Skin epidermis (tissue), 12 donors: ENCODE measurements at regions not wholly inside any gene's neighbourhood (a gene's known extent, or its start where the extent isn't known, plus 50 kb on each side); places are given as distances from the start of the nearest gene placed in this dataset.

Experiments
- H3K27ac ChIP-seq, 21 experiments: fragments of 200-600 bp; sonication (generic) in 11 of 21; one replicate each; pipeline ENCODE4 v1.5.0; 2020; ENCODE audit warnings: mild to moderate bottlenecking in 3 of 21, inconsistent platforms in 2 of 21, moderate library complexity in 2 of 21
- H3K4me3 ChIP-seq, 7 experiments: fragments of 200-600 bp; sonication (generic) in 2 of 7; one replicate each; pipeline ENCODE4 v1.5.0; 2020; ENCODE audit warnings: inconsistent platforms in 2 of 7, mild to moderate bottlenecking in 2 of 7, moderate library complexity in 1 of 7

DNA sequence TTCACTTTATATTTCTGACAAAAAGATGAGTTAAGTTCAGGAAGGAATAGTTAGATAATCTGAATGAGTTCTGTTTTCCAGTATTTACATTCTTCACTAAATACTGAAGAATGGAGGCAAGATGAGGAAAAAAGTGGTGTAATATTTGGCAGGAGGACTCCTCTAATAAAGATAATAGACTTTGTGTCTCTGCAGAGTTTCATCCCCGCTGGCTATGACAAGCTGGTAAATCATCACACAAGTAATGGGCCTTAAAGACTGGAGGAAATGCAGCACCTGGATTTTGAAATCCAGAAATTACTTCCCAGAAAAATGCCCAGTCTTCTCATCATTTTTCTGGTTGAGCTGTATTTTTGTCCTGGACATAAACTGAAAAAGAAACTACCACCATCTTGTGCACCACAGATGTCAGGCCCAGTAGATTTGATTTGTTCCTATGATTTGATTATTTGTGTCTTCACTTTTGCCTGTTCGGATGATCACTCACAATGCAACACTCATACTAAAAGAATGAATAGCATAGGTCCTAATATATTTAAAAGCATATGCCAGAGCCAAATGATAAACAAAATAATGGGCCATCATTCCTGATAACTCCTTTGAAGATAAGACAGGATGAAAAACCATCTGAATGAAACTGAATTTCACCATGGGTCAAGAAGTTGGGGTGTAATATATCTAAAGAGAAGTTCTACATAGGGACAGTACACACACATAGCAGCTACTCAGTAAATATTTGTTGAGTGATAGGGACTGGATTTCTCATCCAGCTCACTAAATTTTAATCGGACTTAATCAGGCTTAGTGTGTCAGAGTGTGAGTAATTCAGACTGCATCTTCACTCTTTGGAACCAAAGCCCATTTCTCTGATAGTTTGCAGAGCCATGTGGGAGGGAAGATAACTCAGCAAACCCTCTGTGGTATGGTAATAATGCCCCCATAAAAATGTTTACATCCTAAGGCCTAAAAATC, 200.5 kb downstream of the HINT1 start:
- Histone ChIP-seq H3K27ac (no peak overlapping the region), H3K4me3 (no peak overlapping the region)

DNA sequence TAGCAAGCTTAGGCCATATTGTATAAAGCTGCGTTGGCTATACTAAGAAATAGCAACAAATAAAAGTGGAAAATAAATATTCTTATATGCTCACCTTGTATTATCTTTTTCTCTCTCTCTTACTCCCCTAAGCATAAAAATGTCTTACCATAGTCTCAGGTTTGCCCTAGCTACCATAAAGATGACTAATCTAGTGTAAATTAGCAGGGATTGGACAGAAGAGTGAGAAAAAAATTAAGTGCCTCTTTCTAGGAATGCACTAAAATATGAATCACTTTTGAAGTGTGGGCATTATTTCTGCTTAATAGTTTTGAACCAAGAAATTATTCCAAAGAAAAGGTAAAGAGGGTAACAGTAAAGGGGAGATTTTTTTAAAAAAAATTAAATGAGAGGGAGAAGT, 201.3 kb downstream of the HINT1 start:
- H3K4me3 ChIP-seq: no peak overlapping the region
- no peak overlapping the region for H3K27ac ChIP-seq

DNA sequence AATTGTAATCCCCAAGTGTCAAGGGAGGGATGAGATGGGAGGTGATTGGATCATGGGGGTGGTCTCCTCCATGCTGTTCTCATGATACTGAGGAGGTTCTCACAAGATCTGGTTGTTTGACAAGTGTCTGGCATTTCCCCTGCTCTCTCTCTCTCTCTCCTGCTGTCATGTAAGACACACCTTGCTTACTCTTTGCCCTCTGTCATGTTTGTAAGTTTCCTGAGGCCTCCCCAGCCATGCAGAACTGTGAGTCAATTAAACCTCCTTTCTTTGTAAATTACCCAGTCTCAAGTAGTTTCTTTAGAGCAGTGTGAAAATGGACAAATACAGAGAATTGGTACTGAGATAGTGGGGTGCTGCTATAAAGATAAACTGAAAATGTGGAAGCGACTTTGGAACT, 207.9 kb downstream of the HINT1 start:
- H3K4me3 ChIP-seq: no peak overlapping the region
- H3K27ac ChIP-seq: no peak overlapping the region

DNA sequence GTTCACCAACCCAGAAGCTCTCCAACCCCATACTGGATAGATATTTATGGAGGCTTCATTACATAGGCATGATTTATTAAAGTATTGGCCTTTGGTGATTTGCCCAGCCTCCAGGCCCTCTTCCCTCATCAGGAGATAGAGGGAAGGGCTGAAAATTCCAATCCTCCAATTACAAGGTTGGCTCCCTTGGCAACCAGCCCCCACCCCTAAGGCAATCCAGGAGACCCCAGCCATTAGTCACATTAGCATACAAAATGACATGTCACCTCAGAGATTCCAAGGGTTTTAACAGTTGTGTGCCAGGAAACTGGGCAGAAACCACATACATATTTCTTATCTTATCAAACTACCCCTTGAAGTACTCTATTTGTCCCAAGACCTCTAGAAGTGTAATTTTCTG, 210.0 kb downstream of the HINT1 start:
- Histone ChIP-seq H3K4me3 (no peak overlapping the region), H3K27ac (no peak overlapping the region)

DNA sequence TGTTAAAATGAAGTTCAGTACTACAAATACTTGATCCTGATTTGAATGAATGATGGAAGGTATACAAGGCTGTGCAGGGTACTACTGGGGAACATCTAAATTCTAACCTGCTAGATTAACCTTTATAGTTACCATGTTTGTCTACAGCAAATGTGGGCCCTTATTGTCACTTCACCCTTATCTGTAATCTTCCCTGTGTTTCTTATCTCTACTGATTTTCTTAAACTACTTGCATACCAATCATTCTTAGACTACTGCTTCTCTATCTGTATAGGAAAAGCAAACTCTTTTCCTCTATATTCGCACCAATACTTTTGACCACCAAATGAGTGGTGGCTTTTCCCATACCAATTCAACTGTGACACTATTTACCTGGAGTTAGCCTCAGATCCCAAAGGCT, 210.7 kb downstream of the HINT1 start:
- Histone ChIP-seq H3K27ac (no peak overlapping the region), H3K4me3 (no peak overlapping the region)

DNA sequence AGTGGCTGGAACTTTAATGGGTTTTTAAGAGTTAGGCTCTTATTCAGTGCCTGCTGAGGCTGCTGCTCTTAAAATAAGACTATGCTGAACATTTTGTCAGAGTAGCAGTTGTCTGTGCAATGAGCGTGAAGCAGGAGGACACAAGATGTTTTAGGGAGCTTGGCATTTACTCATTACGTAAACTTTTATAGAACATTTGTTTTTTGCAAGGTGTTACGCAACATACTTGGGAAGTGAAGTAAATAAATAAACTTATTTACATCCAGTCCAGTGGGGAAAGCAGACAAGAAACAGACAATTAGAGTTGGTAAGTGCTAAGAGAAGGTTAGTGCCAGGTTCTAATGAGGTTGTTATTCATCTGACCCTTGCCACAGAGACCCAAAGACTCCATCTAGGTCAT, 226.0 kb downstream of the HINT1 start:
- Histone ChIP-seq H3K27ac (no peak overlapping the region), H3K4me3 (no peak overlapping the region)

DNA sequence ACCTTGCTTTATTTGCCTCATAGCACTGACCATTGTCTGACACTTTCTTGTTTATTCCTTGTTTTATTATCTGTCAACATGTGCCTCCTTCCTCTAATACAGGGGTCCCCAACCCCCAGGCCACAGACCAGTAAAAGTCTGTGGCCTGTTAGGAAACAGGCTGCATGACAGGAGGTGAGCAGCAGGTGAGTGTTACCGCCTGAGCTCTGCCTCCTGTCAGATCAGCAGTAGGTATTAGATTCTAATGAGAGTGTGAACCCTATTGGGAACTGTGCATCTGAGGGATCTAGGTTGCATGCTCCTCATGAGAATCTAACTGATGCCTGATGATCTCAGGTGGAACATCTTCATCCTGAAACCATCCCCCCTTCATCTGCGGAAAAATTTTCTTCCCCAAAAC, 228.0 kb downstream of the HINT1 start:
- Histone ChIP-seq H3K4me3 (no peak overlapping the region), H3K27ac (no peak overlapping the region)

DNA sequence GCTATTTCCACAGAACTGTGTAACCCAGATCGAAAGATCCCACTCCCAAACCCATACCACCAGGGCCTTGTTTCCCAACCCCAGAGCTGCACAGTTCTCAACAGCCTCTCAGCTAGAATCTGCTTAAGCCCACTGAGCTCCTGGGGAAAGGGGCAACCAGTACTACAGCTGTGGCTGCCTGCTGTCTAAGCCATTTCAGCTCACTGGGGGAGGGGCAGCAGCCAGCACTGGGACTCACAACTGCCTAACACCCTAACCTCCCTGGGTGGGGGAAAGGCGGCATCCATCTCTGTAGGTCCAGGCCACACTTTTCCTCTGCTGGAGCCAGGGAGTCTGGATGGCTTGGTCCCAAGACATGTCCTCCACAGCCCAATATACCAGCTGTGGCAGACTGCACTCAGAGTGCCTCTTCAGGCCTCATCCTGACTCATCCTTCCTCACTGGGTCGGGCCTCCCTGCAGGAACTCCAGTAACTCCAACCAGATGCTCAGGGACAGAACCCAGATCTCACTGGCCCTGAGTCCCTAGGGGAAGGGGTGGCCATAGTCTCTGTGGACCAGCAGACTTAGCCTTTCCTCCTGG, 241.4 kb downstream of the HINT1 start:
- Histone ChIP-seq H3K4me3 (no peak overlapping the region), H3K27ac (no peak overlapping the region)

DNA sequence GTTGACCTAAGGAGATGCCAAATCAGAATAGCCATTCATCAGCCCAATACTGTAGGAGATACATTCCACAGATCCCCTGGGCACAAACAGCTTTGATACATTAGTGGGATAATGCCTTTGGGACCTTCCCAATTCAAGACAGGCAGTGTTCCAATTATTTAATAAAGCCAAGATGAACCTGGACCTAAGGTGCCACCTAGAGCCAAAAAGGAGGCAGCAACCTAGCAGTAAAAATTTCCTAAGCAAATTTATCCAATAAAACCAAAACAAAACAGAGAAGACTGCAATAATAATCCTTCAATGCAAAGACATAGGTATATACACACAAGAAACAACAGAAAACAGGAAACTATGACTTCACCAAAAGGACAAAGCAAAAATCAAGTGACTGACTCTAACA, 253.0 kb downstream of the HINT1 start:
- Histone ChIP-seq H3K4me3 (no peak overlapping the region), H3K27ac (no peak overlapping the region)

DNA sequence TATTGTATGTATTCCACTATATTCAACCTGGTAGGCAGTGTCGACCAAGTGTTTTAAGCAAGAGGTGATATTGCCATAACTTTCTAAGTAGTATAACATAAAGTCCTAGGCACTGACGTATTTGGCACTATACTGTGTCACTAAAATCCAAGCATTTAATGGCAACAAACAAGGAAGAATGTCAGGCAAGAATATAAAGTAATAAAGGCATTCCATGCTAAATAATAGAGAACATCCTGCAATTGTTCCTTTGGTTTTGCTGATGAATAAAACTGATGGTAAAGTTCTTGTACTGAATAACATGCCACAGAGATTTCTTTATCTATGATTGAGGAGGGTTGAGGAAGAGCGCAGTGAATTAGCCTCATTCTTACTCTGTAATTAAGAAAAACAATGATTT, 256.9 kb downstream of the HINT1 start:
- H3K4me3 ChIP-seq: no peak overlapping the region
- H3K27ac ChIP-seq: no peak overlapping the region

DNA sequence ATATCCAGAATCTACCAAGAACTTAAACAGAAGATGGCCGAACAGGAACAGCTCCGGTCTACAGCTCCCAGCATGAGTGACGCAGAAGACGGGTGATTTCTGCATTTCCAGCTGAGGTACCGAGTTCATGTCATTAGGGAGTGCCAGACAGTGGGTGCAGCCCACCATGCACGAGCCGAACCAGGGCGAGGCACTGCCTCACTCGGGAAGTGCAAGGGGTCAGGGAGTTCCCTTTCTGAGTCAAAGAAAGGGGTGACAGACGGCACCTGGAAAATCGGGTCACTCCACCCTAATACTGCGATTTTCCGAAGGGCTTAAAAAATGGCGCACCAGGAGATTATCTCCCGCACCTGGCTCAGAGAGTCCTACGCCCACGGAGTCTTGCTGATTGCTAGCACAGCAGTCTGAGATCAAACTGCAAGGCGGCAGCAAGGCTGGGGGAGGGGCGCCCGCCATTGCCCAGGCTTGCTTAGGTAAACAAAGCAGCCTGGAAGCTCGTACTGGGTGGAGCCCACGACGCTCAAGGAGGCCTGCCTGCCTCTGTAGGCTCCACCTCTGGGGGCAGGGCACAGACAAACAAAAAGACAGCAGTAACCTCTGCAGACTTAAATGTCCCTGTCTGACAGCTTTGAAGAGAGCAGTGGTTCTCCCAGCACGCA, 267.4 kb downstream of the HINT1 start:
- H3K4me3 ChIP-seq: peak overlapping the region in 2 of 7 experiments; percentile 9 to 15
- H3K27ac ChIP-seq: peak overlapping the region in 2 of 21 experiments; percentile 15 to 24

DNA sequence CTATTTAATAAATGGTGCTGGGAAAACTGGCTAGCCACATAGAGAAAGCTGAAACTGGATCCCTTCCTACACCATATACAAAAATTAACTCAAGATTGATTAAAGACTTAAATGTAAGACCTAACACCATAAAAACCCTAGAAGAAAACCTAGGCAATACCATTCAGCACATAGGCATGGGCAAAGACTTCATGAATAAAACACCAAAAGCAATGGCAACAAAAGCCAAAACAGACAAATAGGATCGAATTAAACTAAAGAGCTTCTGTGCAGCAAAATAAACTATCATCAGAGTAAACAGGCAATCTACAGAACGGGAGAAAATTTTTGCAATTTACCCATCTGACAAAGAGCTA, 267.9 kb downstream of the HINT1 start:
- Histone ChIP-seq H3K4me3 (peak overlapping the region in 2 of 7 experiments; percentile 9 to 15), H3K27ac (peak overlapping the region in 3 of 21 experiments; percentile 15 to 32 (median 24))

DNA sequence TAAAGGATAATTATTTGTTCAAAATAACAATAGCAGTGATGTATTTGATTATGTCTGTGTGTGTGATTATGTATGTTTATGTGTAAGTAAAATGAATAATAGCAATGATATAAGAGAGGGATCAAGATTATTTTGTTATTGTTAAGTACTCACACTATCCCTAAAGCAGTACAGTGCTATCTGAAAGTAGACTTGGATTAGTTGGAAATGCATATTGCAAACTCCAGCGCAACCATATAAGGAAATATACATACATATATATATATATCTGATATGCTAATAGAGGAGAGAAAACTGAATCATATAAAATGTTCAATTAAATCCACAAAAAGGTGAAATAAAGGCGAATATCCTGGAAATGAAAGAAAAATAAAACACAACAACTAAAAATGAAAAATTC, 268.4 kb downstream of the HINT1 start:
- Histone ChIP-seq H3K27ac (peak overlapping the region in 1 of 21 experiments; percentile 15), H3K4me3 (no peak overlapping the region)

DNA sequence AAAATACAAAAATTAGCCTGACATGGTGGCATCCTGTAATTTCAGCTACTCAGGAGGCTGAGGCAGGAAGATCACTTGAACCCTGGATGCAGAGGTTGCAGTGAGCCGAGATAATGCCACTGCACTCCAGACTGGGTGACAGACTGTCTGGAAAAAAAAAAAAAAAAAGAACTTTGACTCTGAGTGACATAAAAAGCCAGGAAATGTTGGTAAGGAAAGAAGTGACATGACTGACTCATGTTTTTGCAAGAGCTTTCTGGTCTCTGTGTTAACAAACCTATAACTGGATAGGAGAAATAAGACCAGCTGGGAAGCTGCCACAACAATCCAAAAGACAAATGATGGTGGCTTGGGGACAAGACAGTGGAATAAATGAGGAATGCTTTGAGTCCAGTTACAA, 272.1 kb downstream of the HINT1 start:
- Histone ChIP-seq H3K27ac (no peak overlapping the region), H3K4me3 (no peak overlapping the region)

DNA sequence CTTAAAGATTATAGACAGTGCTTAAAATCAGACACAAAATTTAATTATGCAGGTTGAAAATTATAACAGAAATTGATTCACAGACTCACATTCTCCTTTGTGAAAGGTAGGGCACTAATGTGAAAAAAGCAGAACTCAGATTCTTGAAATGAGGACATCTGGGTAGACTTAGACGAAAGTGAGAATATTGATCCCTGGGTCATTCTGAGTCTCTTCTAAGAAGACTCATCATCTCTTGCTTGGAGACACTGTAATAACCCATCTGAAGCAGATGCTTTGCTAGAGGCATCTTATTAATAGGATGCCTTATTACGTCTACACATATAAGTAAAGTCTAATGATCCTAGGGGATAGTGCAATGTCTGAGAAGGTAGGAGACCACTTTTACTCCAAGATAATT, 274.4 kb downstream of the HINT1 start:
- Histone ChIP-seq H3K4me3 (no peak overlapping the region), H3K27ac (no peak overlapping the region)

DNA sequence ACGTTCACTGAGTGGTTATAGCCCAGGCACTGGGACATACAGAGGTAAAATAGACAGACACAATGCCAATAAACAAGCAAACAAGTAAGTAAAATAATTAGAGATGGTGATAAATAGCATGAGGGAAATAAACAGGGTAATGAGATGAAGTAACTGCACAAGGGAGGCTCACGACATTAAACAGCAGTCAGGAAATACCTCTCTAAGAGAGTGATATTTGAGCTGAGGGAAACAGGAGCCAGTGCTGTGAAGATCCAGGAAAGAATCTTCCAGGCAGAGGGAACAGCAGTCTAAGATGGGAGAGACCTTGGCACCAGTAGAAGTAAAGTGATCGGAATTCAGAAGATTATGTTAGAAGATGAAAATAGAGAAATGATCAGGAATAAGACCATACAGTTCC, 279.4 kb downstream of the HINT1 start:
- no peak overlapping the region for H3K4me3 ChIP-seq
- no peak overlapping the region for H3K27ac ChIP-seq

DNA sequence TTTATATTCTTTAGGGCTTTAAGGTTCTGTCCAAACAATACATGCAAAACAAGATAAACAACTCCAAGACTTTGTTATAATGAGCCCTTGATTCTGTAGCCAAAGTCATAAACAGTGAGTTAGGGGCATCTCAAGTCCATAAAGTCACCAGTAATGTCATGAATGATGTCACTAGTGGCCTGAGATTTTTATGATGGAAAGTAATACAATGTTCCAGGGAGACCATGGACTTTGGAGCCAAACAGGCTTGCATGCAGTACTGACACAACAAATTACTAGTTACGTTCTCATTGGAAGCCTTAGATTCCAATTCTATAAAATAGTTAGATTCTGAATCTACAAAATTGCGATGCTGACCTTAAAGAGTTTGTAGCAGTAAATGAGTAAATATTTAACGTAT, 280.0 kb downstream of the HINT1 start:
- no peak overlapping the region for H3K4me3 ChIP-seq
- no peak overlapping the region for H3K27ac ChIP-seq

DNA sequence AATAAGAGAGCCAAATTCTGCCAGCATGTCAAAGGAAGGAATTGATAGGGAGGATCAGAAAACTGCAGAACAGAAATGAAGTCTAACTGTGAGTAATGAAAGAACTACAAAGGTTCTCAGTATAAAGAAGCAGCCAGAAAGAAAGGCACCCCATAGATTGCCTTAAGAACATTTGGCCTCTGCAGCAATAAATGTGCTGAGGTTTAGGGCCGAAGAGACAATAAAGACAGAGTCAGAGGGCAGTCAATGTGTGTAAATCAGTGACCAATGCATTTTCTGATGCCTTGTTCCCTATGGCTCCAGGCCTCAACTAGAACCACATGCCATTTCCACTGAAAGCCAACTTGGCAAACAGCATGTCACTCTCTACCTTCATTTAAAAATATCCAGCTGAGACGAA, 281.0 kb downstream of the HINT1 start:
- no peak overlapping the region for H3K4me3 ChIP-seq

DNA sequence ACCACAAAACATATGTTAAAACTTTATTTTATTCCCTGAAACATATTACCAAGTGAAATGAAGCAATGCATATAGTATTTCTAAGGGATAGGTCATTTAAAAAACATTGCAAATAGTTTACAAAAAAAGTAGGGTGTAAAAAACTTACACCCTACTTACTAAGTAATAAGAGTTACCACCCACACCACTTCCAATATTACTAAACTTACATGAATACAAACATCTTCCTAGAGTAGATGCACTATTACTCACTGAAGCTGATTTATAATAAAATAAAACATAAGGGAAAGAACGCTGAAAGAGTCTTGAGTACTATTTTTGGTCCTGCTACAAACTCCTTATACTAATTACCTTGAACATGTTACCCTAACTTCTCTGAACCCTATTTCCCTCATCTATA, 289.4 kb downstream of the HINT1 start:
- Histone ChIP-seq H3K27ac (no peak overlapping the region), H3K4me3 (no peak overlapping the region)

More for the DNA sequence above, 281.0 kb downstream of the HINT1 start:
- no peak overlapping the region for H3K27ac ChIP-seq

DNA sequence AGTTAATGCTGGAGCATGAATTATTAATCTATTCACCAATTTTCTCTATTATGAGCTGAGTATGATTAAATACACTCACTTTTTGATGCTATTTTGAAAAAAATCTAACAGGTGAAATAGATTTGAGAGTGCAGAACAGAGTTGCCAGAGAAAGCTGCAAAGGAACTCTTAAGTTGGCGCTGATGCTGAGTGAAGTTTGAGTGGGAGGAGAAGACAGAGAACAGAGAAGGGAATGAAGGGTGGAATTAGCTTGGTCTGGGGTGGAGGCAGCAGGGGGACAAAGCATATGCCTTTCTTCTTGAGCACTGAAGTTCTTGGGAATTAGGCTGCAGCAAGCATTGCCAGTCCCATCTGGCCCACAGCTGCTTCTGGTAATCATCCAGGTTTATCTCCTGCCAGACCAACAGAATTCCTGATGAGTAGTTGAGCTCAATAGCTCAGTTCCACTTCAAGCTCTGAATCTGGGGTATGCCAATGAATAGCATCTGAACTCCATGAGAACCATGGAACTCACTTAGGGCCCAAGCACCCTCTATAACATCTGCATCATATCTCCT, 290.1 kb downstream of the HINT1 start:
- Histone ChIP-seq H3K27ac (no peak overlapping the region), H3K4me3 (no peak overlapping the region)
